Stimulated activated CD4-positive, alpha-beta T cell treated with anti-CD3 and anti-CD28 coated beads, Interleukin-2, amount 100 ng/mL, for 4 hours (primary cell): ENCODE measurements at regions not wholly inside any gene's neighbourhood (a gene's known extent, or its start where the extent isn't known, plus 50 kb on each side); places are given as distances from the start of the nearest gene placed in this dataset.

Source experiments
- DNase-seq: peaks from one replicate; pipeline ENCODE4 v3.0.0-alpha.2; 2020; ENCODE audit warnings: low read depth

- no peak for DNase-seq
Observed at GRCh38 chr14:98945611-98946570, 326.1 kb downstream of the BCL11B start.

DNA sequence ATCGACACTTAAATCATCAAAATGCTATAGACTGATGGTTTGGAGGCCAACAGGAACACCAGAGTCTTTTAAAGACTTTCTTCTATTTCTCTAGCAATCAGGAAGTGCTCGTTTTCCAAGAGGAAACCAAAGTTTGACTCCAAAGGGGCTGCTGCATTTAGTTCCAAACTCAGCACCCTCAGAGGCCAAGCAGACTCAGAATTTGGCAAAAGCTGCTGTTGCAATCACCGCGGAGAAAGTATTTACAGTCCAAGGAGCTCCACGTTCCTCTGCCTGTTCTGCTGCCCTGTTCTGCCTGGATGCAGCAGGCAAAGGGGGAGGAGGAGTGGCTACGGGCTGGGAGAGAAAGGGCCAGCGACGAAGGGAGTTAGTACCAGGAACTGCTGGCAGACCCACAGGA is 325.1 kb downstream of the BCL11B start:
- DNase-seq, result no peak

GRCh38 chr14:98947911-98948595 is 323.9 kb downstream of the BCL11B start:
- no peak for DNase-seq

GRCh38 chr14:98949051-98949450 is 322.9 kb downstream of the BCL11B start:
- DNase-seq, result no peak

DNA sequence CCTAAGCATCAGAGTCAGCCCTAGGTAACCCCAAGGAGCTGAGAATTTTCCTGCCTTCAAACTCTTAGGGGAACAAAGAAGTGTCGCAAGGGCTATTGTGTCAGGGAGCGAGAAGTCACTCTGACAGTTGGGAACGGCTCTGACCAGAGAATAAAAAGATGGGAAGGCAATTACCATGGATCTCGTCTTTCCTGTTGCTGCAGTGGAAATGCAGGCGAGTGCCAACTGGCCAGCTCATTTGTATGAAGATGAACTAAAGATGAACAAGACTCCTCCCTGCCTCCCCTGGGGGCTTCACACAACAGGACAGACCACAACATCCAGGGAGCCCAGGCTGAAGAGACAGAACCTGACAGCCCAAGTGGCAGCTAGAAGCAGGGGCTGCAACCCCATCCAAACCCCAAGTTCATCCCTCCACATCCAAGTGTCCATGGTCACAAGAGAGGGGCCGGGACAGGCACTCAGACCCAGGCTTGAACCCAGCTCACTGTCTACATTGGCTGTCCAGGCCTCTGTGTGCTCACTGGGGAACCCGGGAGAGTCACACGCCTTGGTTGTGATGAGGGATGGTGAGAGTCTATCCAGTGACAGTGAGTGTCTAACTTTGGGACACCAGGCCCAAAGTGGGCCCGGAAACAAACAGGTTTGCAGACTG is 322.4 kb downstream of the BCL11B start:
- no peak for DNase-seq

- DNase-seq, result no peak
Observed at GRCh38 chr14:98950353-98950895, 321.6 kb downstream of the BCL11B start.

GRCh38 chr14:98951031-98951430 is 321.0 kb downstream of the BCL11B start:
- DNase-seq, result no peak

GRCh38 chr14:98951521-98952152 is 320.4 kb downstream of the BCL11B start:
- no peak for DNase-seq

GRCh38 chr14:98952593-98953350 is 319.2 kb downstream of the BCL11B start:
- DNase-seq, result no peak

GRCh38 chr14:98953551-98954348 is 318.2 kb downstream of the BCL11B start:
- DNase-seq, result no peak

DNA sequence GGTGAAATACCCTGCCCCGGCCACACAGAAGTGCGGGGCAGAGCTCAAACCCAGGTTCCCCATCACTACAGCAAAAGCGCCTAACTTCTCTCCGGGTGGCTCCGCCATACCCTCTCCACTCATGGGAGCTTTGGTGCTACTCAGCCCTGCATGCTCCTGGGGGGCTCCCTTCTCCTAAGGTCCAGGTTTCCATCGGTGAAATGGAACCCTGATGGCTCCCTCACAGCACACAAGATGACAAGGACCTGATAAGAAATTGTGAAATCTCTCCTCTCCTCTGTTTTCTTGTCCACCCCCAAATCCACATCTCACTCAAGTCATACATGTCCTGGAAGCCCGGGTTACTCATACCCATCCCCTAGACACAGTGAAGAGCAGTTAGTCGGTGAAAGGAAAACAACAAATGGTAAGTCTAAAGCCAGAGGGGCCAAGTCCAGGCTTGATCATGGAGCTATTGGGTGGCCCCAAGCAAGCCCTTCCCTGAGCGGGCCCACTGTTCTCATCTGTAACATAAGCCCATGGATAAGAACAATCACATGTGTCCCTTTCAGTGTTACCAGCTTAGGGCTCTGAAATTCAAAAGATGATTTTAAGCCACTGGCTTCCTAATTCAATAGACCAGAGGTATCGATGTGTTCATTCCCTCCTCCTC is 317.5 kb downstream of the BCL11B start:
- no peak for DNase-seq

DNA sequence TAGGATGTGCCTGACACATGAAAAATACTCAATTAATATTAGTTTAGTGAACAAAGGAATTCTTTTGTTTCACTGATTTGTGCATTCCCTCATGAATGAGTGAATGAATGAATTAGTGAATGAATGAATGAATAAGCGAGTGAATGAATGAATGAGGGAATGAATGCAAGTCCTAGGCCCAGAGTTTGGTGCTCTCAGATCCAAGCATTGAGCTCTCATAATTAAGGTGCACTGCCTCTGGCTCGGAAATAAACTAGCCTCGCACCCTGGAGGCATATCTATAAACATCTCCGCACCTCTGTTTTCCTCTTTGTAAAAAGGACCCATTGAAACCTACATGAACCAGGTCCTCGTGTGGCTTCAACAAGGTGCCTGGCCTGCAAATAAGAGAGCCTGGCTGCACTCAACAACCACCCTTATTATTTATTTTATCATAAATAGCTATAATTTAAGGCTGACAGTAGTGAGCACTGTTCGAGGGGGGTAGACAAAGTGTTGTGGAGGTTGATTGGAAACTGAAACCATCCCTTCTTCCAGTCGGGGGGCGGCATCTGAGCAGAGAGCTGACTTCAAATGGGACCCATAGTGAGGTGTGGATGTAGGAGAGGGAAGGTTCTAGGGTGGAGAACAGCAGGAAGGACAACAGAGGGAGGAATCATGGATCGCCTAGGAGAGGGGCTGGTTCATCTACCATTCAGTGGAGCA is 316.8 kb downstream of the BCL11B start:
- DNase-seq, result no peak

GRCh38 chr14:98955741-98956070 is 316.3 kb downstream of the BCL11B start:
- DNase-seq, result no peak

GRCh38 chr14:98956181-98956580 is 315.8 kb downstream of the BCL11B start:
- DNase-seq, result no peak

- no peak for DNase-seq
Observed at GRCh38 chr14:98956661-98957060, 315.3 kb downstream of the BCL11B start.

DNA sequence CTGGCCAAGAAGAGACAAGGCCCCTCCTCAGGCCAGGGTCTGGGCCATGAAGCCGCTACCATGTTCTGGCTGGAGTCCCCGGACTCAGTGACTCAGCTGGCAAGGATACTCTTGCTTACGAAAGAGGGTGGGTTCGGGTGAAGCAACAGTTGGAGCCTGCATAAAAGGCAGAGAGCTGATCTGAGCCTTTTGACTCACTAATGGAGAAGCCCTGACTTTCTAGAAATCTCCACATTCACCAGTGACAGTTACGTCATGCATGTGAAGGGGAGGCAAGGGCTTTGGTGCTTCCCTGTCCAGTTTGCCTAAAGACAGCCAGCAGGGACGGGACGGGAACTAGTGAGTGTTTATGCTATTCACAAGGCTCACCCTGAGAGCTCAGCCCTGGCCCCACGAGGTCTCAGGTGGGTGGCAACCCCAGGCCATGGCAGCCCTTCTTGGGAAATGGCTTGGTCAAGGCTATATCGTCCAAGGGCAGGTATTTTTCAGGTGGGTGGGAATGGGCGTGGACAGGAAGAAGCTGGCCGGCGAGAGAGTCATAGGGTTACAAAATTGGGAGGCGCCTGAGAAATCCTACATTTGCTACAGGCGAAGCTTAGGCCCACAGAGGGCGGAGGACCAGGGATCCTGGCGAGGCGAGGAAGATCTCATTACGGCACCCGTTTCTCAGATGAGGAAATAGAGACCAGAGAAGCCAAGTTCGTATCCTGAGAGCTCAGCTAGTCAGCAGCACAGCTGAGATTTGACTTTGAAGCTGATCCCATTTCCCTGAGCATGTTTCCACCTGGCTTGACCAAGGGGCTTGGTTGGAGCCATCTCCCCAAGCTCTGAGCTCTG is 314.6 kb downstream of the BCL11B start:
- no peak for DNase-seq

GRCh38 chr14:98958048-98958631 is 313.9 kb downstream of the BCL11B start:
- no peak for DNase-seq

GRCh38 chr14:98958632-98959031 is 313.4 kb downstream of the BCL11B start:
- no peak for DNase-seq
